GM21360 (cell line): ENCODE measurements at regions not wholly inside any gene's neighbourhood (a gene's known extent, or its start where the extent isn't known, plus 50 kb on each side); places are given as distances from the start of the nearest gene placed in this dataset.
"Not testable (repeated sequence)": the region's sequence is repeated elsewhere in the genome, so short reads cannot be mapped to it uniquely, and the experiment has no call there.

Experiments used
- ATAC-seq: cut with Tn5 transposase; IDR thresholded peaks from one replicate; pipeline ENCODE4 v1.9.1; 2021; ENCODE audit warnings: mild to moderate bottlenecking, moderate library complexity; ENCODE audit not compliant: unreplicated experiment

DNA sequence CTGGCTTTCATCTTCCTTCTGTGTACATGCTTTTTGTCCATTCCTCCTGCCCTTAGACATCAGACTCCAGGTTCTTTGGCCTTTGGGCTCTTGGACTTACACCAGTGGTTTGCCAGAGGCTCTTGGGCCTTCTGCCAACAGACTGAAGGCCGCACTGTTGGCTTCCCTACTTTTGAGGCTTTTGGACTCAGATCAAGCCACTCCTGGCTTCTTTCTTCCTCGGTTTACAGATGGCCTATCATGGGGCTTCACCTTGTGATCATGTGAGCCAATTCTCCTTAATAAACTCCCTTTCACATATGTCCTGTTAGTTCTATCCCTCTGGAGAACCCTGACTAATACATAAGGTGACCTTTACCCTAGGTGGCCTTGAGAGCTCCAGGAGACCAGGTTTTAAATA, 189.1 kb upstream of the CCNG1 start:
- ATAC-seq = no peak

- no peak for ATAC-seq
Observed at GRCh38 chr5:163248871-163249270, 188.5 kb upstream of the CCNG1 start.

- no peak for ATAC-seq
Observed at GRCh38 chr5:163252950-163253349, 184.4 kb upstream of the CCNG1 start.

DNA sequence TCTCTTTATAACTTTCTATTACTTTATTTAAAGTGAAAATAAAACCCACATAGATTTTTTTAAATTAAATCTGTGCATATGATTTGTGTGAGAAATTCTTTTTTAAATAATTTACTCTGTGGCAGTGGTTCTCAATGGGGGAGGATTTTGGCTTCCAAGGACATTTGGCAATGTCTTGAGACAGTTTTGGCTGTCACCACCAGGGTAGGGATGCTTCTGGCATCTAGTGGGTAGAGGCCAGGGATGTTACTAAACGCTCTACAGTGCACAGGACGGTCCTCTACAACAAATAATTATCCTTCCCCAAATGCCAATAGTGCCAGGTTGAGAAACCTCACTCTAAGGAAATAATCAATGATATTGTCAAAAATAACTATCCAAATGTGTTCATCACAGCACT, 177.9 kb upstream of the CCNG1 start:
- no peak for ATAC-seq

DNA sequence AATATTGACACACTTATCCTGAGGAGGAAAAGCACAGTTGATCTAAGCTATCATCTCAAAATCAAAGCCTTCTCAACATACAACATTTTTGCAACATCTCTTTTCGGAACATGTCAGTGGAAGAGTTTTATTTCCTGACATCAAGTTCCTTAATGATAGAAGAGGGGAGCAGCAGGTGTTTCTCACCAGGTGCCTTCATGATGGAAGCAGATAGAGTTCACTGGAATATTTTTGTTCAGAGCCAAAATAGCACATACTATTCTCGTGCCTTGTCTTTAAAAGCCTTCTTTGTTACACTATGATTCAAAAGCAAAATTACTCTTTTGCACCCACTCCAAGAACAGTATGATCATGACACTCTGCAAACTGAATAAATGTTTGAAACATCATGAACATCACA, 176.9 kb upstream of the CCNG1 start:
- no peak for ATAC-seq

GRCh38 chr5:163260961-163261360, 176.4 kb upstream of the CCNG1 start:
- ATAC-seq = no peak

GRCh38 chr5:163261647-163262269, 175.6 kb upstream of the CCNG1 start:
- ATAC-seq = peak; percentile 81

DNA sequence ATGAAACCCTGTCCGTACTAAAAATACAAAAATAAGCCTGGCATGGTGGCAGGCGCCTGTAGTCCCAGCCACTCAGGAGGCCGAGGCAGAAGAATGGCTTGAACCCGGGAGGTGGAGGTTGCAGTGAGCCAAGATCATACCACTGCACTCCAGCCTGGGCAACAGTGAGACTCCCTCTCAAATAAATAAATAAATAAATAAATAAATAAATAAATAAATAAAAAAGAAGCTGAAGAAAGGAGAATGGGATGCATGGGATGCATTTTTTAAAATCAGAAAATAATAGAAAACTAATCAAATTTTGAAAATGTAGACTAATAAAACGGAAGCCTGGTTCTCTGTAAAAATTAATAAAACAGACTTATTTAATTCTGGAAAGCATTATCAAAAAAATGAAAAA, 171.1 kb upstream of the CCNG1 start:
- ATAC-seq = not testable (repeated sequence)

GRCh38 chr5:163269624-163270023, 167.8 kb upstream of the CCNG1 start:
- peak; percentile 83 for ATAC-seq

DNA sequence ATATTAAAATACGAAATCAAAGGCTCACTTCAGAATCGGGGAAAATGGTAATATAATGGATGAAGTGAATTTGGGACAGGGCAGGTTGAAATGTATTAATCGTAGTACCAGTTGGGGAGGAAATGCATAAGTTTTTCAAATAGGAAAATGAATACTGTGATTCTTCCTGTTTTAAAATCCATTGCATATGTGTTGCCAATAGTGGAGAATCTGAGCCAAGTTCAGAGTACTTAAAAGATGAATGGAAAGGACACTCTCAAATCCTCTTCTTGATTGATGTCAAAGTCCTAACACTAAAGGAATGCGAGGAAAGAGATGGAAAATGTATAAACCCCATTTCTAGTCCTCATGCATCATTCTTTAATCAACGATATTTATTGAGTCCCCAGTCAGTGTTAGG, 160.9 kb upstream of the CCNG1 start:
- ATAC-seq = no peak

DNA sequence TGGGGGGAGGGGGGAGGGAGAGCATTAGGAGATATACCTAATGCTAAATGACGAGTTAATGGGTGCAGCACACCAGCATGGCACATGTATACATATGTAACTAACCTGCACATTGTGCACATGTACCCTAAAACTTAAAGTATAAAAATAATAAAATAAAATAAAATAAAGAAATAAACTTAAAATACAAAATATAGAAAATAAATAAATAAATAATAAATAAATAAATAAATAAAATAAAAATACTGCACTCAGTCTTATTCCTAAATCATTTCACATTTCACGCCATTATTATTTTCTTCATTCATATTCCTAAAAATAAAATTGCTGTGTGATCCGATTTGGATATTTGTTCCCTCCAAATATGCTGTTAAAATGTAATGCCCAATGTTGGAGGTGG, 156.5 kb upstream of the CCNG1 start:
- not testable (repeated sequence) for ATAC-seq

- no peak for ATAC-seq
Observed at GRCh38 chr5:163281512-163281911, 155.9 kb upstream of the CCNG1 start.

DNA sequence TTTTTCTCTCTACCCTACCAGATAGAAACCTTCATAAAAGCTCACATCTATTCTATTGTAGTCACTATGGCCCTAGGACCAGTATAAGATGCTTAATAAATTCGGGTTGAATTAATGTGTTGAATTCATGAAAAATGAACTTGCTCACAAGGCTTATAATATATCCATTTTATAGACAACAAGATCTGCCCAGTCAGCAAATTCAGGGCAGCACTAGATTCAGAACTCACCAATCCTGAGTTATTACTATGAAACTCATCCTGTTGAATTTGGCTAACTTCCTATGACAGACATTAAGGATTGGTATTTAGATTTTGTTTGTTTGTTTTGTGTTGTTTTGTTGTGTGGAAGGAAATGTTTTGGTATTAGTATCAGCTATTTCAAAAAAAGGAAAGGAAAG, 143.6 kb upstream of the CCNG1 start:
- ATAC-seq = no peak

- ATAC-seq = no peak
Observed at GRCh38 chr5:163303718-163304117, 133.7 kb upstream of the CCNG1 start.

DNA sequence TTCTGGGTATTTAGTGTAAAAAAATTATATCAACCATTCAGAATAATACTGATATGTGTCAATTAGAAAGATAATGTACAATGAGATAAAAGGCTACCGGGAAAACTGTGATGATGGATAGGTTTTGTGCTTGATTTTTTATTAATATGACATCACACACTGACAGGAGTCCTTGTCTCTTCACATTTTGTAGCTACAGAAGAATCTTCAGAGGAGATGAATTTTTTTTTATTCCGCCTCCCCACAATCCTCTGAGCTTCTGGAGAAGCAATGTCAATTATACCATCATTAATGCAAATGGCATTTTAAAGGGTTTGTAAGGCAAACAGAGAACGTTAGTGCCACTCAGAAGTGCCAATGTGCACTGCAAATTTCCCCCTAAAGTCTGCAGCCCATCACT, 131.7 kb upstream of the CCNG1 start:
- no peak for ATAC-seq

- ATAC-seq = no peak
Observed at GRCh38 chr5:163306421-163306820, 131.0 kb upstream of the CCNG1 start.

DNA sequence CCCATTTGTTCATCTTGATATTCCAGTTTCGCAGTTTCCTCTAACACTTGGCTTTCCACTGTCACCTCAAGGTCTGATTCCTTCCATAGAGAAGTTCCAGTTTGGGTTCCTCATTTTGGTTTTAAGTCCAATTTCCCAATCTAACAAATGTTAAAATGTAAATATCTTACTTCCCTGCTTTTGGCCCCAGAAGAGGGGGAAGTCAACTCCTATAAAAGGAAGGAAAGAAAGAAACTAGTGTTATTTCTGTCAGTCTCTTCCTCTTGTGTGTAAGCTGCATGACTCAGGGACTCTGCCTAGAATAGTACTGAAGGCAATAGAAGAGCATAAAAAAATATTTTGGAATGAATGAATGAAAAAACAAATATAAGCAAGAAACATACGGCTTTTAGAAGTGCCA, 127.5 kb upstream of the CCNG1 start:
- ATAC-seq = no peak

- ATAC-seq = no peak
Observed at GRCh38 chr5:163310997-163311396, 126.4 kb upstream of the CCNG1 start.

- no peak for ATAC-seq
Observed at GRCh38 chr5:163312598-163312997, 124.8 kb upstream of the CCNG1 start.

- ATAC-seq = not testable (repeated sequence)
Observed at GRCh38 chr5:163313049-163313448, 124.3 kb upstream of the CCNG1 start.

- ATAC-seq = not testable (repeated sequence)
Observed at GRCh38 chr5:163316374-163316773, 121.0 kb upstream of the CCNG1 start.

GRCh38 chr5:163318707-163319106, 118.7 kb upstream of the CCNG1 start:
- ATAC-seq = no peak

- no peak for ATAC-seq
Observed at GRCh38 chr5:163321511-163321910, 115.9 kb upstream of the CCNG1 start.
